ENCODE measurements at regions not wholly inside any gene's neighbourhood (a gene's known extent, or its start where the extent isn't known, plus 50 kb on each side); places are given as distances from the start of the nearest gene placed in this dataset.

DNA sequence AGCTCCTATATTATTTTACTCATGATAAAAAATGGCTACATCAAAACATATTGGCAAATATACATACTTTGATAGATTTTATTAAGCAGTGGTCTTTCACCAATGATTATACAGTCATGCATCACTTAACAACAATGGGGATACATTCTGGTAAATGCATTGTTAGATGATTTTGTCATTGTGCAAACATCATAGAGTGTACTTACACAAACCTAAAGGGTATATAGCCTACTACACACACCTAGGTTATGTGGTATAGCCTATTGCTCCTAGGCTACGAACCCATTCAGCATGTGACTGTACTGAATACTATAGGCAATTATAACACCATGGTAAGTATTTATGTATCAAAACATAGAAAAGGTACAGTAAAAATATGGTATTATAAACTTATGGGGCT is 98.9 kb upstream of the IL6 start:
- DNase-seq (ENCODE audit: low read depth) = no peak
- CTCF ChIA-PET = interaction anchor here (1.1 kb wide), 1 partner anchor 11 kb away, joined by 3 read pairs; no protein-coding TSS in a partner anchor
- no peaks in the 10 kb centered on the region for H3K27me3 ChIP-seq (ENCODE audit: control insufficient read depth, insufficient read depth, low read length)
- no peaks in the 10 kb centered on the region for H3K36me3 ChIP-seq (ENCODE audit: control insufficient read depth, insufficient read depth, low read length)
- TF ChIP-seq, protein P1, sequence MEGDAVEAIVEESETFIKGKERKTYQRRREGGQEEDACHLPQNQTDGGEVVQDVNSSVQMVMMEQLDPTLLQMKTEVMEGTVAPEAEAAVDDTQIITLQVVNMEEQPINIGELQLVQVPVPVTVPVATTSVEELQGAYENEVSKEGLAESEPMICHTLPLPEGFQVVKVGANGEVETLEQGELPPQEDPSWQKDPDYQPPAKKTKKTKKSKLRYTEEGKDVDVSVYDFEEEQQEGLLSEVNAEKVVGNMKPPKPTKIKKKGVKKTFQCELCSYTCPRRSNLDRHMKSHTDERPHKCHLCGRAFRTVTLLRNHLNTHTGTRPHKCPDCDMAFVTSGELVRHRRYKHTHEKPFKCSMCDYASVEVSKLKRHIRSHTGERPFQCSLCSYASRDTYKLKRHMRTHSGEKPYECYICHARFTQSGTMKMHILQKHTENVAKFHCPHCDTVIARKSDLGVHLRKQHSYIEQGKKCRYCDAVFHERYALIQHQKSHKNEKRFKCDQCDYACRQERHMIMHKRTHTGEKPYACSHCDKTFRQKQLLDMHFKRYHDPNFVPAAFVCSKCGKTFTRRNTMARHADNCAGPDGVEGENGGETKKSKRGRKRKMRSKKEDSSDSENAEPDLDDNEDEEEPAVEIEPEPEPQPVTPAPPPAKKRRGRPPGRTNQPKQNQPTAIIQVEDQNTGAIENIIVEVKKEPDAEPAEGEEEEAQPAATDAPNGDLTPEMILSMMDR (IDR thresholded peaks at IDR 0.05; ENCODE audit: insufficient read depth, low read depth, low read length) = no peak
- H3K4me3 ChIP-seq (ENCODE audit: low read depth, low read length) = no peak overlapping the region
- POLR2A ChIA-PET = no interaction called here

DNA sequence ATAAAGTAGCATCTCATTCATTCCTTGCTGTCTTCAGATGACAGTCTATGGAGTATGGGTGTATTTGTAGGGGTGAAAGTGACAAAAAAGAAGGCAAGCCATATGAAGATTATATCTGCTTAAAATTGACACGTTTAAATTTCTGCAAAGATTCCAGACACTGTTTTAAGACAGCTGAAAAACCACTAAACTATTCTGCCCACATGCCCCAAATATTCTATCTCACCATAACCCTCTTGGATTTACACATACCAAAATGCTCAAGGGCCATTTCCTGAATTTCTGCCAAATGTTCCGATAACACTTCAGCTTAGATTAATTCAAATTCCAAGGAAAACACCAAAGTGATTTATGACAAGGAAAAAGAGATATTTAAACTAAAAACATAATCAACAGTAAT is 99.9 kb upstream of the IL6 start:
- CTCF ChIA-PET = interaction anchor here (1.1 kb wide), 1 partner anchor 98 kb away, joined by 3 read pairs; no protein-coding TSS in a partner anchor
- DNase-seq (ENCODE audit: low read depth) = no peak
- H3K4me3 ChIP-seq (ENCODE audit: low read depth, low read length) = no peak overlapping the region
- H3K27me3 ChIP-seq (ENCODE audit: control insufficient read depth, insufficient read depth, low read length) = no peaks in the 10 kb centered on the region
- H3K36me3 ChIP-seq (ENCODE audit: control insufficient read depth, insufficient read depth, low read length) = no peaks in the 10 kb centered on the region
- POLR2A ChIA-PET = no interaction called here
- TF ChIP-seq, protein P1 (IDR thresholded peaks at IDR 0.05; ENCODE audit: insufficient read depth, low read depth, low read length) = no peak

DNA sequence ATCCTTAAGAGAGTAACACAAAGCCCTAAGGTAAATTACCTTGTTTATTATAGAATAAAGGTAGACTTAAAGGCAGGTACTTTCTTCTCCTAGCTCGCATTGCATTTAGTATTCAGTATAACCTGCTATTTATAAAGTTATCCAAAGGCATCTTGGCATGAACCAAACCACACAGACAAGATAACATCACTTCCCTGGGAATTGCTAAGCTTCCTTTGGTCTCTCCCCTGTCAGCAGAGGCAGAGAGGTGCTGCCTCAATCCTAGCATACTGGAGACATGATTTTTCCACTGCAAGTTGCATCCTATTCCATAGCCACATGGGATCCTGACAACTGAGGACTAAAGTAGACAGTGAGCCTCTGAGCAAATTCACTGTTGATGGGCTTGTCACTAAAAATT is 101.7 kb upstream of the IL6 start:
- TF ChIP-seq, protein P1 (IDR thresholded peaks at IDR 0.05; ENCODE audit: insufficient read depth, low read depth, low read length) = no peak
- ChIA-PET POLR2A (no interaction called here), CTCF (interaction anchor here (0.6 kb wide), 1 partner anchor 87 kb away, joined by 3 read pairs; no protein-coding TSS in a partner anchor)
- H3K4me3 ChIP-seq (ENCODE audit: low read depth, low read length) = no peak overlapping the region
- H3K27me3 ChIP-seq (ENCODE audit: control insufficient read depth, insufficient read depth, low read length) = no peaks in the 10 kb centered on the region
- no peaks in the 10 kb centered on the region for H3K36me3 ChIP-seq (ENCODE audit: control insufficient read depth, insufficient read depth, low read length)
- DNase-seq (ENCODE audit: low read depth) = no peak

DNA sequence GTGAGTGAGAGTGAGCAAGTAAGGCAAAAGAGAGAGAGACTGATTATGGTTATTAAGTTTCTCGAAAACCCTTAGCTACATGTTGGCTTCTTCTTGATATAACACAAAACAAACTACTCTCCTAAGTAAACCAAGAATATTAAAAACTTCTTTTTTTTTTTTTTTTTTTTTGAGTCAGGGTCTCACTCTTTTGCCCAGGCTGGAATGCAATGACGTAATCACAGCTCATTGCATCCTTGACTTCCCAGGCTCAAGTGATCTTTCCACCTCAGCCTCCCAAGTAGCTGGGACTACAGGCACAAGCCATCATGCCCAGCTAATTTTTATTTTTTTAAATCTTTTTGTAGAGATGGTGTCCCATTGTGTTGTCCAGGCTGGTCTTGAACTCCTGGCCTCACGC is 102.2 kb upstream of the IL6 start:
- Histone ChIP-seq H3K27me3 (ENCODE audit: control insufficient read depth, insufficient read depth, low read length) (no peaks in the 10 kb centered on the region), H3K4me3 (ENCODE audit: low read depth, low read length) (no peak overlapping the region), H3K36me3 (ENCODE audit: control insufficient read depth, insufficient read depth, low read length) (no peaks in the 10 kb centered on the region)
- no peak for DNase-seq (ENCODE audit: low read depth)
- TF ChIP-seq, protein P1 (IDR thresholded peaks at IDR 0.05; ENCODE audit: insufficient read depth, low read depth, low read length) = no peak
- CTCF ChIA-PET = interaction anchor here (0.6 kb wide), 1 partner anchor 87 kb away, joined by 3 read pairs; no protein-coding TSS in a partner anchor
- POLR2A ChIA-PET = no interaction called here

DNA sequence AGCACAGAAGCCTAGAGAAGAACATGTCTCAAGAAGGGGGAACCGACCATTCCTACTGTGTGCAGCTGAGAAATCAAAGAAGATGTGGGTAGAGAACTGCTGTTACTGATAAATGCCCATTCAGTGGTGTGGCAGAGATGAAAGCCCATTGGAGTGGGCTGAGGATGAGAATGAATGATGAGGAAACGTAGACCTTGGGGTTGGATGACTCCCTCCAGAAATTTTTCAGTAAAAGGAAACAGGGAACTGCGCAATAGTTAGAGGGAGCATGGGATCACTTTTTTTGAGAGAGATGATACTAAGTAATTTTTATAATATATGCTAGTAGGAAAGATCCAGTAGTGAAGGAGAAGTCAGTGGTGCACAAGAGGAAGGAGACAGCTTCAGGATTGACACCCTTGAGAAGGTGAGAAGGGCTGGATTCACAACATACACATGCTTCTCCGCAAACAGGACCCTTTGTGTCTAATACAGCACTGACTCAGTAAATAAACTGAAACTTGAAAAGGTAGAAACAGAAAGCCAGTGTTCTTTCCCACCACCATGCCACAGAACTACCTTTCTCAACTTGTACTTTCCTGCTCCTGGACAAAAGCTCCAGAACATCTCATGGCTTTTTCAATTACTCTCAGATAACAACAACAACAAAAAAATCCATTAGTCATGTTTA is 104.7 kb upstream of the IL6 start:
- H3K27me3 ChIP-seq (ENCODE audit: control insufficient read depth, insufficient read depth, low read length) = no peaks in the 10 kb centered on the region
- DNase-seq (ENCODE audit: low read depth) = no peak
- ChIA-PET POLR2A (no interaction called here), CTCF (no interaction called here)
- TF ChIP-seq, protein P1 (IDR thresholded peaks at IDR 0.05; ENCODE audit: insufficient read depth, low read depth, low read length) = no peak
- no peaks in the 10 kb centered on the region for H3K36me3 ChIP-seq (ENCODE audit: control insufficient read depth, insufficient read depth, low read length)
- H3K4me3 ChIP-seq (ENCODE audit: low read depth, low read length) = no peak overlapping the region

Data from BJ (cell line).